ENCODE measurements at regions not wholly inside any gene's neighbourhood (a gene's known extent, or its start where the extent isn't known, plus 50 kb on each side); places are given as distances from the start of the nearest gene placed in this dataset.

- no peak overlapping the region for H3K27ac ChIP-seq (ENCODE audit: low read length)
- H3K9ac ChIP-seq (ENCODE audit: low read length), result no peak overlapping the region
- TF ChIP-seq MXI1 (conservative IDR thresholded peaks at IDR 0.05; ENCODE audit: poor library complexity, severe bottlenecking) (no peak), TAF1 (IDR thresholded peaks at IDR 0.05; ENCODE audit: low read depth) (no peak), CTCF (IDR thresholded peaks at IDR 0.05; ENCODE audit: poor library complexity, severe bottlenecking) (no peak), EP300 (conservative IDR thresholded peaks at IDR 0.05; ENCODE audit: poor library complexity, severe bottlenecking) (no peak), SMC3 (conservative IDR thresholded peaks at IDR 0.05; ENCODE audit: poor library complexity) (no peak), POLR2AphosphoS5 (IDR thresholded peaks at IDR 0.05) (no peak), RAD21 (conservative IDR thresholded peaks at IDR 0.05) (no peak), EZH2 (IDR thresholded peaks at IDR 0.05; ENCODE audit: borderline replicate concordance, insufficient read depth, low read length, poor library complexity, severe bottlenecking) (no peak), REST (IDR thresholded peaks at IDR 0.05; ENCODE audit: borderline replicate concordance) (no peak)
- H3K4me3 ChIP-seq (ENCODE audit: low read length), result no peak overlapping the region
- no peak overlapping the region for H2AFZ ChIP-seq (ENCODE audit: low read depth, low read length)
- H4K20me1 ChIP-seq (ENCODE audit: insufficient read depth), result no peaks in the 10 kb centered on the region
- no peaks in the 10 kb centered on the region for H3K36me3 ChIP-seq (ENCODE audit: insufficient read depth, low read length)
- H3K27me3 ChIP-seq (ENCODE audit: insufficient read depth, low read depth, low read length), result no peaks in the 10 kb centered on the region
- no peaks in the 10 kb centered on the region for H3K79me2 ChIP-seq (replicated peaks; ENCODE audit: insufficient read depth, low read length)
- no peak overlapping the region for H3K4me2 ChIP-seq (ENCODE audit: low read length)
- no peaks in the 10 kb centered on the region for H3F3A ChIP-seq (ENCODE audit: insufficient read depth, low read length, poor library complexity, severe bottlenecking)
- no peaks in the 10 kb centered on the region for H3K9me3 ChIP-seq (ENCODE audit: low read length)
- H3K9me2 ChIP-seq (ENCODE audit: insufficient read depth, low read length), result no peaks in the 10 kb centered on the region
Measured at GRCh38 chr14:104287301-104288009, 149.1 kb downstream of the KIF26A start.

GRCh38 chr14:104288272-104288671 lies 149.9 kb downstream of the KIF26A start:
- Histone ChIP-seq H3K9ac (ENCODE audit: low read length) (no peak overlapping the region), H3K4me3 (ENCODE audit: low read length) (no peak overlapping the region), H3K36me3 (ENCODE audit: insufficient read depth, low read length) (no peaks in the 10 kb centered on the region), H3F3A (ENCODE audit: insufficient read depth, low read length, poor library complexity, severe bottlenecking) (no peaks in the 10 kb centered on the region), H2AFZ (ENCODE audit: low read depth, low read length) (no peak overlapping the region), H3K4me2 (ENCODE audit: low read length) (no peak overlapping the region), H4K20me1 (ENCODE audit: insufficient read depth) (no peaks in the 10 kb centered on the region), H3K9me2 (ENCODE audit: insufficient read depth, low read length) (no peaks in the 10 kb centered on the region), H3K27me3 (ENCODE audit: insufficient read depth, low read depth, low read length) (no peaks in the 10 kb centered on the region), H3K9me3 (ENCODE audit: low read length) (no peaks in the 10 kb centered on the region), H3K79me2 (replicated peaks; ENCODE audit: insufficient read depth, low read length) (no peaks in the 10 kb centered on the region), H3K27ac (ENCODE audit: low read length) (no peak overlapping the region)
- no peak for TF ChIP-seq REST (IDR thresholded peaks at IDR 0.05; ENCODE audit: borderline replicate concordance)
- no peak for TF ChIP-seq RAD21 (conservative IDR thresholded peaks at IDR 0.05)
- no peak for TF ChIP-seq SMC3 (conservative IDR thresholded peaks at IDR 0.05; ENCODE audit: poor library complexity)
- no peak for TF ChIP-seq POLR2AphosphoS5 (IDR thresholded peaks at IDR 0.05)
- TF ChIP-seq CTCF (IDR thresholded peaks at IDR 0.05; ENCODE audit: poor library complexity, severe bottlenecking), result no peak
- TF ChIP-seq MXI1 (conservative IDR thresholded peaks at IDR 0.05; ENCODE audit: poor library complexity, severe bottlenecking), result no peak
- no peak for TF ChIP-seq EZH2 (IDR thresholded peaks at IDR 0.05; ENCODE audit: borderline replicate concordance, insufficient read depth, low read length, poor library complexity, severe bottlenecking)
- no peak for TF ChIP-seq EP300 (conservative IDR thresholded peaks at IDR 0.05; ENCODE audit: poor library complexity, severe bottlenecking)
- no peak for TF ChIP-seq TAF1 (IDR thresholded peaks at IDR 0.05; ENCODE audit: low read depth)
